Neural progenitor cell (in vitro differentiated cells): ENCODE measurements at regions not wholly inside any gene's neighbourhood (a gene's known extent, or its start where the extent isn't known, plus 50 kb on each side); places are given as distances from the start of the nearest gene placed in this dataset.

Experiments used
- DNase-seq: peaks from one replicate; pipeline ENCODE4 v3.0.0-alpha.2; 2016; ENCODE audit warnings: low spot score
- H2AFZ ChIP-seq: fragments of 200-600 bp; sonication (generic); replicated peaks from 2 replicates; pipeline ENCODE4 v1.6.1; 2016; ENCODE audit warnings: antibody characterized with exemption
- H3F3A ChIP-seq: fragments of 200-600 bp; sonication (generic); 2 replicates; pipeline ENCODE4 v1.6.1; 2016; ENCODE audit warnings: antibody characterized with exemption, low read depth
- H3K27ac ChIP-seq: fragments of 200-600 bp; sonication (generic); 2 replicates; pipeline ENCODE4 v1.5.1; 2016; ENCODE audit warnings: mild to moderate bottlenecking
- H3K27me3 ChIP-seq: fragments of 200-600 bp; sonication (generic); 2 replicates; pipeline ENCODE4 v1.6.1; 2016; ENCODE audit warnings: mild to moderate bottlenecking, moderate library complexity
- H3K36me3 ChIP-seq: fragments of 200-600 bp; sonication (generic); 2 replicates; pipeline ENCODE4 v1.5.1; 2016
- H3K4me1 ChIP-seq: fragments of 200-600 bp; sonication (generic); 2 replicates; pipeline ENCODE4 v1.6.1; 2016; ENCODE audit warnings: mixed run types
- H3K4me2 ChIP-seq: fragments of 200-600 bp; sonication (generic); 2 replicates; pipeline ENCODE4 v1.6.1; 2016
- H3K4me3 ChIP-seq: fragments of 200-600 bp; sonication (generic); 2 replicates; pipeline ENCODE4 v1.5.1; 2016
- H3K79me2 ChIP-seq: fragments of 200-600 bp; sonication (generic); 2 replicates; pipeline ENCODE4 v1.6.1; 2016; ENCODE audit warnings: low read depth
- H3K9ac ChIP-seq: fragments of 200-600 bp; sonication (generic); 2 replicates; pipeline ENCODE4 v1.6.1; 2016
- H3K9me3 ChIP-seq: fragments of 200-600 bp; sonication (generic); 2 replicates; pipeline ENCODE4 v1.5.1; 2016; ENCODE audit warnings: low read depth
- H4K20me1 ChIP-seq: fragments of 200-600 bp; sonication (generic); 2 replicates; pipeline ENCODE4 v1.6.1; 2016; ENCODE audit warnings: low read depth
- H3K27ac Mint-ChIP-seq: 3 replicates; pipeline ENCODE4 v1.8.0; 2021; ENCODE audit warnings: mixed read lengths
- H3K27me3 Mint-ChIP-seq: 2 replicates; pipeline ENCODE4 v1.8.0; 2022; ENCODE audit warnings: low read depth, mild to moderate bottlenecking, inconsistent platforms, moderate library complexity, mixed read lengths; ENCODE audit not compliant: insufficient read depth
- H3K36me3 Mint-ChIP-seq: 3 replicates; pipeline ENCODE4 v1.8.0; 2021; ENCODE audit warnings: mixed read lengths
- H3K4me1 Mint-ChIP-seq: 3 replicates; pipeline ENCODE4 v1.8.0; 2021; ENCODE audit warnings: mixed read lengths
- H3K4me3 Mint-ChIP-seq: 3 replicates; pipeline ENCODE4 v1.8.0; 2021; ENCODE audit warnings: mild to moderate bottlenecking, moderate library complexity, mixed read lengths
- H3K9me3 Mint-ChIP-seq: 3 replicates; pipeline ENCODE4 v1.8.0; 2020; ENCODE audit warnings: mixed read lengths
- EZH2 ChIP-seq: fragments of 200-600 bp; sonication (generic); IDR thresholded peaks from 2 replicates; pipeline ENCODE4 v1.6.1; 2017; ENCODE audit warnings: antibody characterized with exemption, mild to moderate bottlenecking, moderate library complexity
- EZH2phosphoT487 ChIP-seq: fragments of 200-600 bp; sonication (generic); IDR thresholded peaks from 2 replicates; pipeline ENCODE4 v1.6.1; 2017; ENCODE audit warnings: antibody characterized with exemption
- TF ChIP-seq, protein P1 (sequence below): fragments of 200-600 bp; sonication (generic); IDR thresholded peaks from 2 replicates; pipeline ENCODE4 v1.5.1; 2017; ENCODE audit warnings: antibody characterized with exemption, mild to moderate bottlenecking

DNA sequence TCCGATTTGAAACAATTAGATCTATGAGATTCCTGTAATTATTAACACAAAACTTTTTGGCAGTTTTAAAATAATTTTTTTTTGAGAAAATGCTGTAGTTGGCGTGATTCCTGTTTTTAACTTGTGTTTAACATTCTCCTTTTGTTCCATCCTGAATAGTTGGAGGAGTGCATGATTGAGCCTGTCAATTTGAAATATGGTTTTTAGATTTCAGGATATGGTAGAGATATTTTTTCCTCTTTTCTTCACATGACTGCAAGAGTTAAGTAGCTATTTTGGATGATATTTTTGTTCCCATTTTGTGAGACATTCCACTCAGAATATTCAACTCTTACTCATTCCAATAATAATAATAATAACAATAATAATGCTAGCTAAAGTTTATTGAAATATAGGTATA is 241.7 kb upstream of the MAN1A1 start:
- no peaks in the 10 kb centered on the region for H3K36me3 Mint-ChIP-seq
- no peak overlapping the region for H3K27ac Mint-ChIP-seq
- no peaks in the 10 kb centered on the region for H3K27me3 ChIP-seq
- no peak overlapping the region for H3K4me2 ChIP-seq
- H3K27me3 Mint-ChIP-seq = no peaks in the 10 kb centered on the region
- no peak for DNase-seq
- H3K9me3 Mint-ChIP-seq = no peaks in the 10 kb centered on the region
- H4K20me1 ChIP-seq = no peaks in the 10 kb centered on the region
- no peak for TF ChIP-seq EZH2
- TF ChIP-seq, protein P1, sequence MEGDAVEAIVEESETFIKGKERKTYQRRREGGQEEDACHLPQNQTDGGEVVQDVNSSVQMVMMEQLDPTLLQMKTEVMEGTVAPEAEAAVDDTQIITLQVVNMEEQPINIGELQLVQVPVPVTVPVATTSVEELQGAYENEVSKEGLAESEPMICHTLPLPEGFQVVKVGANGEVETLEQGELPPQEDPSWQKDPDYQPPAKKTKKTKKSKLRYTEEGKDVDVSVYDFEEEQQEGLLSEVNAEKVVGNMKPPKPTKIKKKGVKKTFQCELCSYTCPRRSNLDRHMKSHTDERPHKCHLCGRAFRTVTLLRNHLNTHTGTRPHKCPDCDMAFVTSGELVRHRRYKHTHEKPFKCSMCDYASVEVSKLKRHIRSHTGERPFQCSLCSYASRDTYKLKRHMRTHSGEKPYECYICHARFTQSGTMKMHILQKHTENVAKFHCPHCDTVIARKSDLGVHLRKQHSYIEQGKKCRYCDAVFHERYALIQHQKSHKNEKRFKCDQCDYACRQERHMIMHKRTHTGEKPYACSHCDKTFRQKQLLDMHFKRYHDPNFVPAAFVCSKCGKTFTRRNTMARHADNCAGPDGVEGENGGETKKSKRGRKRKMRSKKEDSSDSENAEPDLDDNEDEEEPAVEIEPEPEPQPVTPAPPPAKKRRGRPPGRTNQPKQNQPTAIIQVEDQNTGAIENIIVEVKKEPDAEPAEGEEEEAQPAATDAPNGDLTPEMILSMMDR = no peak
- TF ChIP-seq EZH2phosphoT487 = no peak
- no peaks in the 10 kb centered on the region for H3K9me3 ChIP-seq
- no peak overlapping the region for H3K4me3 ChIP-seq
- H3K36me3 ChIP-seq = no peaks in the 10 kb centered on the region
- H2AFZ ChIP-seq = no peak overlapping the region
- no peaks in the 10 kb centered on the region for H3F3A ChIP-seq
- H3K4me1 ChIP-seq = peaks cover 4% of the 10 kb centered on the region
- no peak overlapping the region for H3K9ac ChIP-seq
- no peaks in the 10 kb centered on the region for H3K79me2 ChIP-seq
- no peak overlapping the region for H3K27ac ChIP-seq
- no peak overlapping the region for H3K4me3 Mint-ChIP-seq
- peaks cover 4% of the 10 kb centered on the region for H3K4me1 Mint-ChIP-seq

DNA sequence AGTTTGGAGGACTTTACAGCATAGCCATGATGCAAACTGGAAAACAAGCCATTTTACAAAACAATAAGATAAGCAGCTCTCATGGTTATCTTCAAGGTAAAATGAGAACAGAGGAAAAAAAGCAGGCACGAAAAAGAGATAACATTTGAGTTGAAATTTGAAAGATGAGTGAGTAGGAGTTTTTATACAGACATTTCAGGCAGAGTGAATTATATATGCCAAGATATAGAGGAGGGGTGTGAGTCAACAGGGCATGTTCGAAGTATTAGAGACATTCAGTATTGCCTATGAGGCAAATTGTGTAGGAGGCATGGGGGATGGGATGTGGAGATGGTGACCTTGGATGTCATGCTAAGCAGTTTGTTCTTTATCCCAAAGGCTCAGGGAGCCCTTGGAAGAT is 240.5 kb upstream of the MAN1A1 start:
- H3K4me2 ChIP-seq = no peak overlapping the region
- DNase-seq = no peak
- H3K36me3 ChIP-seq = no peaks in the 10 kb centered on the region
- H3K79me2 ChIP-seq = no peaks in the 10 kb centered on the region
- no peaks in the 10 kb centered on the region for H4K20me1 ChIP-seq
- no peaks in the 10 kb centered on the region for H3K36me3 Mint-ChIP-seq
- no peak overlapping the region for H3K27ac Mint-ChIP-seq
- H3K4me1 ChIP-seq = peaks cover 9% of the 10 kb centered on the region
- no peaks in the 10 kb centered on the region for H3K9me3 ChIP-seq
- H3K4me3 ChIP-seq = no peak overlapping the region
- no peaks in the 10 kb centered on the region for H3K27me3 ChIP-seq
- H3K9ac ChIP-seq = no peak overlapping the region
- H3K9me3 Mint-ChIP-seq = no peaks in the 10 kb centered on the region
- no peaks in the 10 kb centered on the region for H3F3A ChIP-seq
- H3K4me3 Mint-ChIP-seq = no peak overlapping the region
- no peak overlapping the region for H2AFZ ChIP-seq
- no peak for TF ChIP-seq EZH2phosphoT487
- TF ChIP-seq EZH2 = no peak
- TF ChIP-seq, protein P1 = no peak
- H3K27ac ChIP-seq = no peak overlapping the region
- H3K4me1 Mint-ChIP-seq = peaks cover 4% of the 10 kb centered on the region
- H3K27me3 Mint-ChIP-seq = no peaks in the 10 kb centered on the region

DNA sequence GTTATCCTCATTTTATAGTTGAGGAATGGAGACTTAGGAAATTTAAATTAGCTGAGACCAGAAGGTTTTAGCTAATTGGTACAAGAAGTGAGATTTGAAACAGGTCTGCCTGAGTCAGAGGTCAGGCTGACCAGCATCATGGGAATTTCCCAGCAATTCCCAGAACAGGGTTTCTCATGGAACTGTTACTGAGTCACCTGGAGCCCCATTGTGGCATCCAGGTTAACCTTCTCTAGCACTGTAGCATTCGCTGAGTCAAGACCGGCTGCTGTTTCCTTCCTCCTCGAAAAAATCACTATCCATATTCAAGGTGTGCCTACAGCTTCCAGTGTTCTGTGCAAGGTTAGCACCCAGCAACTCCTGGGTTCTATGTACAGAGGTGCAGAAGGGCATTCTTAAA is 238.0 kb upstream of the MAN1A1 start:
- no peak overlapping the region for H3K27ac Mint-ChIP-seq
- Histone ChIP-seq H2AFZ (no peak overlapping the region), H3K4me2 (no peak overlapping the region), H4K20me1 (no peaks in the 10 kb centered on the region), H3K79me2 (no peaks in the 10 kb centered on the region), H3F3A (no peaks in the 10 kb centered on the region), H3K4me1 (peaks cover 16% of the 10 kb centered on the region), H3K4me3 (no peak overlapping the region), H3K27me3 (no peaks in the 10 kb centered on the region), H3K36me3 (no peaks in the 10 kb centered on the region), H3K9me3 (no peaks in the 10 kb centered on the region), H3K27ac (no peak overlapping the region), H3K9ac (no peak overlapping the region)
- no peaks in the 10 kb centered on the region for H3K9me3 Mint-ChIP-seq
- TF ChIP-seq, protein P1 = no peak
- TF ChIP-seq EZH2phosphoT487 (no peak), EZH2 (no peak)
- peaks cover 4% of the 10 kb centered on the region for H3K4me1 Mint-ChIP-seq
- no peaks in the 10 kb centered on the region for H3K27me3 Mint-ChIP-seq
- H3K4me3 Mint-ChIP-seq = no peak overlapping the region
- no peaks in the 10 kb centered on the region for H3K36me3 Mint-ChIP-seq
- DNase-seq = no peak
